Sigmoid colon (tissue), 6 donors: ENCODE measurements at regions not wholly inside any gene's neighbourhood (a gene's known extent, or its start where the extent isn't known, plus 50 kb on each side); places are given as distances from the start of the nearest gene placed in this dataset.
"Not testable (repeated sequence)": the region's sequence is repeated elsewhere in the genome, so short reads cannot be mapped to it uniquely, and the experiment has no call there.

Source experiments
- DNase-seq: peaks from one replicate; pipeline ENCODE4 v3.0.0-alpha.2; 2019
- H3K27ac ChIP-seq, 4 donors: fragments of 200-600 bp; sonication (generic); one replicate each; pipeline ENCODE4 v1.5.1; 2016 to 2019; ENCODE audit warnings: mild to moderate bottlenecking in 1 of 4
- H3K27me3 ChIP-seq, 3 donors: fragments of 200-600 bp; sonication (generic); one replicate each; pipeline ENCODE4 v1.5.1; 2019; ENCODE audit warnings: mild to moderate bottlenecking in 1 of 3
- H3K36me3 ChIP-seq, 4 donors: fragments of 200-600 bp; sonication (generic); one replicate each; pipeline ENCODE4 v1.5.1; 2016 to 2019
- H3K4me1 ChIP-seq, 4 donors: fragments of 200-600 bp; sonication (generic); one replicate each; pipeline ENCODE4 v1.5.1; 2017 to 2019
- H3K4me3 ChIP-seq, 4 donors: fragments of 200-600 bp; sonication (generic); one replicate each; pipeline ENCODE4 v1.5.1; 2017 to 2019; ENCODE audit warnings: mild to moderate bottlenecking in 2 of 4, moderate library complexity in 1 of 4
- H3K9me3 ChIP-seq, 4 donors: fragments of 200-600 bp in 3 of 4; sonication (generic) in 3 of 4; one replicate each; pipeline versions ENCODE4 v1.5.1 to v1.6.1; 2013 to 2019
- CTCF ChIP-seq, 4 experiments: fragments of 450-650 bp in 3 of 4; fragments of 200-600 bp in 1 of 4; IDR thresholded peaks; one replicate each; pipeline ENCODE4 v1.5.1; 2016 to 2019; ENCODE audit warnings: antibody characterized with exemption in 4 of 4, mild to moderate bottlenecking in 3 of 4, moderate library complexity in 2 of 4
- EP300 ChIP-seq, 4 donors: sonication (generic); formaldehyde crosslinking; IDR thresholded peaks; one replicate each; pipeline ENCODE4 v1.6.1; 2017; ENCODE audit warnings: antibody characterized with exemption in 4 of 4
- POLR2A ChIP-seq, 2 donors: fragments of 450-650 bp; IDR thresholded peaks; one replicate each; pipeline ENCODE4 v1.6.1; 2016; ENCODE audit warnings: antibody characterized with exemption in 2 of 2, mild to moderate bottlenecking in 2 of 2, moderate library complexity in 2 of 2
- POLR2AphosphoS5 ChIP-seq, 4 donors: sonication (generic); formaldehyde crosslinking; IDR thresholded peaks; one replicate each; pipeline ENCODE4 v1.6.1; 2017; ENCODE audit warnings: antibody characterized with exemption in 4 of 4
- WGBS, 2 donors: extraction: QIAGEN DNeasy Blood & Tissue Kit; methylation state at CpG; one replicate each; pipeline ENCODE4 v1.1.7; 2013; 5-methylcytosine and 5-hydroxymethylcytosine counted together
- intact Hi-C: fragments of 100-400 bp; cut with DNase I; formaldehyde crosslinking; loops from one replicate; pipeline ENCODE4 v1.15.1; 2023
- donor health status: healthy with polysubstance abuse.
- donor health status: healthy.

GRCh38 chr17:53765609-53766008 is 57.1 kb upstream of the KIF2B start:
- Histone ChIP-seq H3K36me3 (no peaks in the 10 kb centered on the region), H3K4me3 (no peak overlapping the region), H3K27ac (no peak overlapping the region), H3K27me3 (no peaks in the 10 kb centered on the region), H3K9me3 (peaks cover 0 to 4% (median 0%) of the 10 kb centered on the region in 4 donors), H3K4me1 (no peaks in the 10 kb centered on the region)
- intact Hi-C loops: no loop called here
- DNase-seq: no peak
- WGBS, 2 donors: 93% methylated on average over 1 of the region's 1 CpG
- no peak for TF ChIP-seq CTCF (IDR thresholded peaks at IDR 0.05)
- no peak for TF ChIP-seq POLR2A (IDR thresholded peaks at IDR 0.05)
- TF ChIP-seq EP300 (IDR thresholded peaks at IDR 0.05): no peak
- TF ChIP-seq POLR2AphosphoS5 (IDR thresholded peaks at IDR 0.05): no peak

- DNase-seq: no peak
- intact Hi-C loops: no loop called here
- H3K4me1 ChIP-seq: no peaks in the 10 kb centered on the region
- TF ChIP-seq CTCF (IDR thresholded peaks at IDR 0.05): no peak
- no peak for TF ChIP-seq POLR2AphosphoS5 (IDR thresholded peaks at IDR 0.05)
- no peak for TF ChIP-seq EP300 (IDR thresholded peaks at IDR 0.05)
- TF ChIP-seq POLR2A (IDR thresholded peaks at IDR 0.05): no peak
- no peaks in the 10 kb centered on the region for H3K27me3 ChIP-seq
- no peaks in the 10 kb centered on the region for H3K36me3 ChIP-seq
- 78 to 89% methylated on average over 2 of the region's 2 CpGs for WGBS, 2 donors
- H3K9me3 ChIP-seq: peaks cover 0 to 4% (median 0%) of the 10 kb centered on the region in 4 donors
- no peak overlapping the region for H3K4me3 ChIP-seq
- H3K27ac ChIP-seq: no peak overlapping the region
Observed at GRCh38 chr17:53765129-53765528, 57.6 kb upstream of the KIF2B start.

- H3K27me3 ChIP-seq: no peaks in the 10 kb centered on the region
- no peaks in the 10 kb centered on the region for H3K4me1 ChIP-seq
- H3K36me3 ChIP-seq: no peaks in the 10 kb centered on the region
- 97% methylated on average over 22 of the region's 22 CpGs for WGBS, 2 donors
- no peak for DNase-seq
- no peak overlapping the region for H3K27ac ChIP-seq
- H3K4me3 ChIP-seq: no peak overlapping the region
- TF ChIP-seq EP300 (IDR thresholded peaks at IDR 0.05) (no peak), POLR2AphosphoS5 (IDR thresholded peaks at IDR 0.05) (no peak), CTCF (IDR thresholded peaks at IDR 0.05) (no peak), POLR2A (IDR thresholded peaks at IDR 0.05) (no peak)
- intact Hi-C loops: no loop called here
- H3K9me3 ChIP-seq: no peaks in the 10 kb centered on the region
Observed at GRCh38 chr17:53757559-53757958, 65.2 kb upstream of the KIF2B start.

- H3K36me3 ChIP-seq, H3K4me1 ChIP-seq, H3K9me3 ChIP-seq, H3K4me3 ChIP-seq, DNase-seq, H3K27ac ChIP-seq, intact Hi-C loops, H3K27me3 ChIP-seq: not testable (repeated sequence)
- WGBS, 2 donors: 96% methylated on average over 20 of the region's 20 CpGs
Observed at GRCh38 chr17:53757116-53757515, 65.6 kb upstream of the KIF2B start.

DNA sequence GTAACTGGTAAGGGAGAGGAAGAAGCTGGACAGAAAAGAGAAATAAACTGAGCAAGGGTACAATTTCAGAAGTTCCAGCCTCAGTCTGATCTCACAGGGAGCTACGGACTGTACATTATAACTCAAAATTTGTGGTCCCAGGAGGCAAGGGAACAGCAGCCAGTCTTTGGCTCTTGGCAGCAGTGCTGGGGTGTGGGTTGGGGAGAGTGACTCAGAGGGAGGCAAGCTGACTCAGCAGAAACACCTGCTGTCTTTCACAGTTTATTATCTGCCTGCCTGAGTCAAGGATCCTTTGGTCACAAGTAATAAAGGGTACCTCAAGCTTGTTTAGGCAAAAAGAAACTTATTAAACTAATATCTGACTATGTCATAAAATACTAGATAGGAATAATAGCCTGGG is 73.5 kb upstream of the KIF2B start:
- no peaks in the 10 kb centered on the region for H3K27me3 ChIP-seq
- H3K27ac ChIP-seq: no peak overlapping the region
- intact Hi-C loops: no loop called here
- TF ChIP-seq POLR2AphosphoS5 (IDR thresholded peaks at IDR 0.05) (no peak), CTCF (IDR thresholded peaks at IDR 0.05) (no peak), EP300 (IDR thresholded peaks at IDR 0.05) (no peak), POLR2A (IDR thresholded peaks at IDR 0.05) (no peak)
- H3K4me3 ChIP-seq: no peak overlapping the region
- H3K4me1 ChIP-seq: no peaks in the 10 kb centered on the region
- WGBS, 2 donors: 79 to 85% methylated on average over 1 of the region's 1 CpG
- no peak for DNase-seq
- H3K9me3 ChIP-seq: no peaks in the 10 kb centered on the region
- no peaks in the 10 kb centered on the region for H3K36me3 ChIP-seq

GRCh38 chr17:53748159-53748820 is 74.4 kb upstream of the KIF2B start:
- WGBS, 2 donors: 62 to 67% methylated on average over 11 of the region's 11 CpGs
- intact Hi-C loops, H3K36me3 ChIP-seq, H3K4me1 ChIP-seq, H3K9me3 ChIP-seq, H3K27ac ChIP-seq, DNase-seq, H3K27me3 ChIP-seq, H3K4me3 ChIP-seq: not testable (repeated sequence)
